RWPE1 (cell line): ENCODE measurements at regions not wholly inside any gene's neighbourhood (a gene's known extent, or its start where the extent isn't known, plus 50 kb on each side); places are given as distances from the start of the nearest gene placed in this dataset.

Experiments used
- CTCF ChIA-PET: fragments of 350-600 bp; sonication (Branson Sonifier 250); formaldehyde crosslinking; extraction: SDS; loops from one replicate; lab custom pipeline; 2021; lab: Yijun Ruan, JAX
- POLR2A ChIA-PET: fragments of 400-600 bp; formaldehyde crosslinking; extraction: SDS; loops from one replicate; lab custom pipeline; 2020; ENCODE audit warnings: antibody characterized with exemption; ENCODE audit not compliant: low non-redundant PET; lab: Yijun Ruan, JAX
- DNase-seq: peaks from one replicate; pipeline ENCODE4 v3.0.0; 2012; ENCODE audit warnings: low spot score
- H3K27ac ChIP-seq: fragments of 450-650 bp; 2 replicates; pipeline ENCODE4 v1.5.1; 2017
- CTCF ChIP-seq: fragments of 450-650 bp; conservative IDR thresholded peaks from 2 replicates; pipeline ENCODE4 v1.5.1; 2017; ENCODE audit warnings: low read depth, mild to moderate bottlenecking

- POLR2A ChIA-PET = interaction anchor here (0.6 kb wide), 1 partner anchor 54 kb away, joined by 3 read pairs; no protein-coding TSS in a partner anchor
- no peak for DNase-seq
- H3K27ac ChIP-seq = no peak overlapping the region
- CTCF ChIA-PET = interaction anchor here (0.7 to 0.8 kb wide), 3 partner anchors 243 to 486 kb away, joined by 3 read pairs; no protein-coding TSS in a partner anchor
- TF ChIP-seq CTCF = no peak
These were observed 60.1 kb upstream of the FRMD1 start for GRCh38 chr6:168139121-168139520.

GRCh38 chr6:168138436-168138835, 59.4 kb upstream of the FRMD1 start:
- ChIA-PET CTCF (interaction anchor here (0.7 kb wide), 1 partner anchor 254 kb away, joined by 3 read pairs; no protein-coding TSS in a partner anchor), POLR2A (no interaction called here)

GRCh38 chr6:168137024-168137423, 58.0 kb upstream of the FRMD1 start:
- POLR2A ChIA-PET = no interaction called here
- no peak for TF ChIP-seq CTCF
- no peak overlapping the region for H3K27ac ChIP-seq

More at GRCh38 chr6:168138436-168138835, 59.4 kb upstream of the FRMD1 start:
- TF ChIP-seq CTCF = no peak
- H3K27ac ChIP-seq = no peak overlapping the region
- no peak for DNase-seq

GRCh38 chr6:168136622-168137021, 57.6 kb upstream of the FRMD1 start:
- CTCF ChIA-PET = interaction anchor here (0.6 kb wide), 1 partner anchor 16 kb away, joined by 5 read pairs; no protein-coding TSS in a partner anchor
- TF ChIP-seq CTCF = no peak
- DNase-seq = no peak
- H3K27ac ChIP-seq = no peak overlapping the region
- POLR2A ChIA-PET = no interaction called here

More at GRCh38 chr6:168137024-168137423, 58.0 kb upstream of the FRMD1 start:
- CTCF ChIA-PET = no interaction called here
- no peak for DNase-seq

GRCh38 chr6:168136001-168136400, 57.0 kb upstream of the FRMD1 start:
- CTCF ChIA-PET = interaction anchor here (0.5 kb wide), 1 partner anchor 168 kb away, joined by 3 read pairs; no protein-coding TSS in a partner anchor
- POLR2A ChIA-PET = no interaction called here
- no peak overlapping the region for H3K27ac ChIP-seq
- TF ChIP-seq CTCF = no peak
- no peak for DNase-seq

- no peak for DNase-seq
- ChIA-PET CTCF (no interaction called here), POLR2A (no interaction called here)
- no peak overlapping the region for H3K27ac ChIP-seq
- TF ChIP-seq CTCF = no peak
These were observed 55.7 kb upstream of the FRMD1 start for GRCh38 chr6:168134560-168135201.
